Ovary (tissue), 3 donors: ENCODE measurements at regions not wholly inside any gene's neighbourhood (a gene's known extent, or its start where the extent isn't known, plus 50 kb on each side); places are given as distances from the start of the nearest gene placed in this dataset.

ENCODE experiments used
- CTCF ChIP-seq, 3 donors: fragments of 450-650 bp in 2 of 3; fragments of 200-600 bp in 1 of 3; IDR thresholded peaks; one replicate each; pipeline versions ENCODE4 v1.5.1 to v1.8.0; 2016 to 2022; ENCODE audit warnings: antibody characterized with exemption in 3 of 3, mild to moderate bottlenecking in 1 of 3
- EP300 ChIP-seq: sonication (generic); formaldehyde crosslinking; IDR thresholded peaks from one replicate; pipeline ENCODE4 v1.6.1; 2017; ENCODE audit warnings: antibody characterized with exemption
- donor health status: DM: no; HTN: no; CAD: no.

- TF ChIP-seq CTCF (IDR thresholded peaks at IDR 0.05) (no peak), EP300 (no peak)
These were observed 1189.1 kb downstream of the CDH9 start for GRCh38 chr5:25849270-25849669.
